ENCODE measurements at regions not wholly inside any gene's neighbourhood (a gene's known extent, or its start where the extent isn't known, plus 50 kb on each side); places are given as distances from the start of the nearest gene placed in this dataset.
"Not testable (repeated sequence)": the region's sequence is repeated elsewhere in the genome, so short reads cannot be mapped to it uniquely, and the experiment has no call there.

- no peak for DNase-seq (ENCODE audit: low spot score)
Observed at GRCh38 chr3:71961378-71961777, 176.4 kb upstream of the PROK2 start.

DNA sequence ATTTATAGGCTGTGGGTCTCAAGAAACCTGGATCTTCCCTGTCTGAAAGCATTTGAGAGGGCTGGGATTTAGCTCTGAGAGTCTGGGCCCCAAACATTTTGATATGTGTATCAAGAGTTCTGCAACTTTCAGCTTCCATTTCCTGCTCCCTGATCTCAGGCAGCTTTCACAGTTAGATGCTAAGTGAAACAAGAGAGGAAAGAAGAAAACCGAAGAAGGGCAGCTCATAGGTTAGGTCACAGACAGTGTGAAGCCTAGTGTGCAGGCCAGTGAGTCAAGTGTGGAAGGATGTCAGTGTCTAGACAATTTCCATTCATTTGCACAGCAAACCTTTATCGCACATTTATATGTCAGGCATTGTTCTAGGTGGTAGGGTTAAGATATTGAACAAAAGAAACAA, 173.6 kb upstream of the PROK2 start:
- DNase-seq (ENCODE audit: low spot score), result no peak

GRCh38 chr3:71956716-71957115, 171.8 kb upstream of the PROK2 start:
- DNase-seq (ENCODE audit: low spot score), result no peak

DNA sequence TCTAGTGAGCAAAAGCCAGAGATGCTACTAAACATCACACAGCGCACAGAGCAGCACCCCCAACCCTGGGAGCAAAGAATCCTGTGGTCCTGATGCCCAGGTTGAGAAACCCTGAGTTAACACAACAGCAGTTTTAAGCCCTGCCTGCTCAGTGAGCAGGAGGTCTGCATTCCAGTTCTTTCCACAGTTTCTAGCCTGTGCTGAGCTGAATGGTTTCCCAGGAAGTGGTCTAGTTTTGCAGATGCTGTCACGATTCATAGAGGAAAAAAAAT, 171.1 kb upstream of the PROK2 start:
- DNase-seq (ENCODE audit: low spot score), result no peak

GRCh38 chr3:71955240-71956068, 170.5 kb upstream of the PROK2 start:
- peak; percentile 10 for DNase-seq (ENCODE audit: low spot score)

DNA sequence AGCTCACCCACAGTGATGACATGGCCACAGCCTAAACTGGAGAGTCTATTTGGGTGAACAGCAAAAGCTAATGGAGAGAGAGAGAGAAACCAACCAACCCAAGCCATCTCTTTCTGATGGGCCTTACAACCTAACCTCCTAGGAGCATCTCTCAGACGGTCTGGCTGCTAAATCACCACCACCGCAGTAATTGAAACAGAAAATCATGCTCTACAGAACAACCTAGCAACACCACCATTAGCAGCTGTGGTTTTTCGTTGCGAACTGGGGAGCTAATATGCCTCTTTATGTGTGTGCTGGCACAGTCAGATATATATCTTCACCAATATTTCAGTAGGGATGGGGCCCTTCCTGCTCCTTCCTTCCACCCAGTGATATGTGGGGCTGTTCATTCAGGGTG, 166.9 kb upstream of the PROK2 start:
- DNase-seq (ENCODE audit: low spot score), result no peak

DNA sequence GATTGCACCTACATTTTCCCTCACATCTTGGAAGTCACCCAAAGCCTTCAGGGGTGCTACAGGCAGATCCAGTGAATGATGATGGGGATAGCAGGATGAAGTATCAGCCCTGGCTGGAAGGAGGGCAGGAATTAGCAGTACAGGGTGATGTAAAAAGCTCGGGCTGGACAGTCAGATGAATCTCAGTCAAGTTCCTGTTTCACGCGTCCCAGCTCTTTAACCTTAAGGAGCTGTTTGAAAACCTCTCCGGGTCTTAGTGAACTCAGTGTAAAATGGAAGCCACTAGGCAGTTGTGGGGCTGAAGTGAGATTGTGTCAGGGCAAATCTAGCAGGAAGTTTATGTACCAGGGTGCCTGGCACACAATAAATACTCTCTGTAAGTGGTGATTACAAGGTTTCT, 166.4 kb upstream of the PROK2 start:
- DNase-seq (ENCODE audit: low spot score), result no peak

DNA sequence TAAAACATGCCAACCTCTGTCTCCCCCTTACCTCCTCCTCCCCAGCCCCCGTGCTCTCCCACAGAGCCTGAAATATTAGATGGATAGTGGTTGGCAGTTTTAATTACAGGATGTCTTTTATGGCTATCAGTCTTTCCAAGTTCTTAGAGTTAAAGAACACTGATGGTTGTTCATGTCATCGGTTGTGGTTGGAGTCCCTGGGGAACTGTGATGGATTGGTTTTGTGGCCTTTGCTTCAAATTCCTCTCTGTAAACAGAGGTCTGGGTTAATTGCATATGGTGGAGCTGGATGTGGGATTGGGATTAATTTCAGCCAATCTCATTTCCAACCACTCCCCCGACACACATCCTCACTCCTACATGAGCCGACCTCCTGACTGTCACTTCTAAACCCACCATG, 164.5 kb upstream of the PROK2 start:
- DNase-seq (ENCODE audit: low spot score), result no peak

DNA sequence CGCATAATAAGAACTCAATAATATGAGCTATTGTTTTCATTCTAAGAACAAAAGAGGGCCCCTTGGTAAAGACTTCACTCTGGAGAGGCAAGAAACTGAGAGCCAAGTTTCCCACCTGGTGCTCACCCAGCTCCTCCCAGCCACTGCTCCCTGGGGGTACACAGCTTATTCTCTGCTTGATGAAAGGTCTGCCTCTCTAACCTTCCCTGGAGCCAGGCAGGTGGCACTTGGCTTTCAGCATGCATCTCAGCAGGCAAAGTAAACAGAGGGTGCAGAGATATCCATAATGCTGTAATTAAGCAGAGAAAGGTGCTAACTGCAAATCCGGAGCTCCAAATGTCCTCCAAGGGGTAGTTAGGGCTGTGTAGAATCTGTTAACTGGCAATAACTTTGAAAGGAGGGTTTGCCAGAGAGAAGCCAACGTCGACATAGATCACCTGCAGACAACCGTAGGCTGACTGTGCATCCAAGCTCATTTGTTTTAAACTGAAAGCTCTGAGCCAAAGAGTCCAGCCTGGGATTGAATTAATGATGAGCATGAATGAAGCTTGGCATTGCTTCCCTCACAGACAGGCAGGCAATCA, 159.6 kb upstream of the PROK2 start:
- no peak for DNase-seq (ENCODE audit: low spot score)

- DNase-seq (ENCODE audit: low spot score), result no peak
Observed at GRCh38 chr3:71942432-71943187, 157.7 kb upstream of the PROK2 start.

DNA sequence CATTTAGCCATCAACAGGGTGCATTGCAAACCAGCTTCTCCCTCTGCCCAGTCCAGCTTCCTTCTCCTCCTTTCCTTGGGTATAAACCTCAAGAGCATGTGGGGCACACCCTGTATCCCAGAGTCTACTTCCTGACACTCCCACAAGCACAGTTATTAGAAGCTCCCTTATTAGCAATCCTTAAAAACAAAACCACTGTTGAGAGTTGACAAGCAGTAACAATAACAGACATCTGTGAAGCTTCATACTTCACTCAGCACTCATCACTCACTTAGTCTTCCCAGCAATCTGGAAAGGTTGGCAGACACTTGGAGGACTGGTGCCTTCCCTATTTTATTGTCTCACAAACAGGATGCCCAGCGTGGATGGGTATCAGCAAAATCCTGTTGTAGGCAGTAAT, 155.5 kb upstream of the PROK2 start:
- no peak for DNase-seq (ENCODE audit: low spot score)

DNA sequence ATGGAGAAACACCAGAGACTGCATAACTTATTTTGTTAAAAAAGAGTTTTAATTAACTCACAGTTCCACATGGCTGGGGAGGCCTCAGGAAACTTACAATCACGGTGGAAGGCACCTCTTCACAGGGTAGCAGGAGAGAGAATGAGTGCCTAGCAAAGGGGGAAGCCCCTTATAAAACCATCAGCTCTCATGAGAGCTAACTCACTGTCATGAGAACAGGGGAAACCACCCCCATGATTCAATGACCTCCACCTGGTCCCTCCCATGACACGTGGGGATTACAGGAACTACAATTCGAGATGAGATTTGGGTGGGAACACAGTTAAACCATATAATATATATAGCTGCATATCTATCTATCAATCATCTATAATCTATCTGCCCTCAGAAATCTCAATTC, 153.1 kb upstream of the PROK2 start:
- not testable (repeated sequence) for DNase-seq (ENCODE audit: low spot score)

- DNase-seq (ENCODE audit: low spot score), result no peak
Observed at GRCh38 chr3:71936681-71937080, 151.7 kb upstream of the PROK2 start.

GRCh38 chr3:71934520-71935270, 149.7 kb upstream of the PROK2 start:
- no peak for DNase-seq (ENCODE audit: low spot score)

DNA sequence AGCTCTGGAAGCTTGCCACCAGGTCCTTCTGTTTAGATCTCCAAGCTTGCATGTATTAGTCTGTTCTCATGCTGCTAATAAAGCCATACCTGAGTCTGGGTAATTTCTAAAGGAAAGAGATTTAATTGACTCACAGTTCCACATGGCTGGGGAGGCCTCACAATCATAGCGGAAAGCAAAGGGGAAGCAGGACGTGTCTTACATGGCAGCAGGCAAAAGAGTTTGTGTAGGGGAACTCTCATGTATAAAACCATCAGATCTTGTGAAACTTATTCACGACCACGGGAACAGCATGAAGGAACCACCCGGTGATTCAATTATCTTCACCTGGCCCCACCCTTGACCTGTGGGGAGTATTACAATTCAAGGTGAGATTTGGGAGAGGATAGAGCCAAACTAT, 147.0 kb upstream of the PROK2 start:
- DNase-seq (ENCODE audit: low spot score), result no peak

- DNase-seq (ENCODE audit: low spot score), result peak; percentile 9
Observed at GRCh38 chr3:71930056-71930991, 145.4 kb upstream of the PROK2 start.

- DNase-seq (ENCODE audit: low spot score), result no peak
Observed at GRCh38 chr3:71928212-71928611, 143.3 kb upstream of the PROK2 start.

DNA sequence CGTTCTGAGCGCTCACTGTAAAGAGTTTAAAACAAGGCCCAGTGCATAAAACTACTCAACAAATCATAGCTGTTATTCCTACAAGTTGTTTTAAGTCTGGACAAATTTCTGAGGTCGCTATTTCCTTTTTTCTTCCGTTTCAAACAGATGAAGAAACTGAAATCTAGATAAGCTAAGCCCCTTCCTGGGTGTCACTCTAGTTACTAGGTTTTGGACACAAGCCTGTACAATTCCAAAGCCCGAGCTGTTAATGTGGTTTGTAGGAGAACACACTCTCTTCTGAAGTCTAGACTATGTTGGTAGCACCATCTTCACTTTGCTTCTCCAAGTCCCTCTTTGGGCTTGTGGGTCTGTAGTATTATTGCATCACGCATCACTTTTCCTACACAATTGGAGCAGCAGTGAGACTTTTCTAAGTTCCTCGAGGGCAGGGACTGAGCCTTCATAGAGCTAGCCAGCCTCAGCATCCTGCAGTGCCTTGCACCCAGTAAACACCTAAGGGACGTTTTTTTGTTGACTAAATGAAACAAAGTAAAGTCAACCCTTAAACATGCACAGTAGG, 142.6 kb upstream of the PROK2 start:
- DNase-seq (ENCODE audit: low spot score), result no peak

- DNase-seq (ENCODE audit: low spot score), result no peak
Observed at GRCh38 chr3:71926616-71927015, 141.7 kb upstream of the PROK2 start.

DNA sequence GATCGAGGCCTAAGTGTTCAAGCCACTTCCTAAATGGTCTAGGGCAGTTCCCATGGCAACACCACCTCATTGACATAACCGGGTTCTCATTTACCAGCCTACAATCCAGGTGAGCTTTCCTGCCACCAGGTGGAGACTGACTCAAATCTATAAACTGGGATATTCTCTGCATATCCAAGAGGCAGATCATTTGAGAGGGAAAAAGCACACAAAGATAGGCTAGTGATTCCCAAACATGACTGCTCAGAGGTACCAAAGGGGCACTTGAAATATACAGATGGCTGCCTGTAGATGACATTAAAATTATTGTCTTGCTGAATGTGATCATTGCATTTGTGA, 141.3 kb upstream of the PROK2 start:
- DNase-seq (ENCODE audit: low spot score), result peak; percentile 15

DNA sequence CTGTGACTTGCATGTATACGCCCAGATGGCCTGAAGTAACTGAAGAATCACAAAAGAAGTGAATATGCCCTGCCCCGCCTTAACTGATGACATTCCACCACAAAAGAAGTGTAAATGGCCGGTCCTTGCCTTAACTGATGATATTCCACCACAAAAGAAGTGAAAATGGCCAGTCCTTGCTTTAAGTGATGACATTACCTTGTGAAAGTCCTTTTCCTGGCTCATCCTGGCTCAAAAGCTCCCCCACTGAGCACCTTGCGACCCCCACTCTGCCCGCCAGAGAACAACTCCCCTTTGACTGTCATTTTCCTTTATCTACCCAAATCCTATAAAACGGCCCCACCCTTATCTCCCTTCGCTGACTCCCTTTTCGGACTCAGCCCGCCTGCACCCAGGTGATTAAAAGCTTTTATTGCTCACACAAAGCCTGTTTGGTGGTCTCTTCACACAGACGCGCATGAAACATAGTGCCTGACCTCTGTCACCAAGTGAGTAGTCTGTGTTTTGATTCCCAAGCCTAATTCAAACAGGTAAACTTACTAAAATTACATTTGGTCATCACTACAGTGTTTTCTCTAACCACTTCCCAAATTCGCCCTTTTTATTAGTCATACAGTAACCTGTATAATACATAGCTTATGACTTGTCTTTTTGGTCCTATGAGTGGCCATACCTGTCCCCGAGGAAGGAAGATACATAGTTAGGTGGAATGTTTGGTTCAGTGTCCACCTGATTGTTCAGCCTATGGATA, 140.7 kb upstream of the PROK2 start:
- DNase-seq (ENCODE audit: low spot score), result not testable (repeated sequence)
